HG03439 (cell line): ENCODE measurements at regions not wholly inside any gene's neighbourhood (a gene's known extent, or its start where the extent isn't known, plus 50 kb on each side); places are given as distances from the start of the nearest gene placed in this dataset.
"Not testable (repeated sequence)": the region's sequence is repeated elsewhere in the genome, so short reads cannot be mapped to it uniquely, and the experiment has no call there.

Experiments
- ATAC-seq: cut with Tn5 transposase; IDR thresholded peaks from one replicate; pipeline ENCODE4 v1.9.1; 2021; ENCODE audit warnings: mild to moderate bottlenecking, moderate library complexity; ENCODE audit not compliant: unreplicated experiment

- ATAC-seq, result no peak
Measured at GRCh38 chr5:33203931-33204330, 236.8 kb upstream of the TARS1 start.

DNA sequence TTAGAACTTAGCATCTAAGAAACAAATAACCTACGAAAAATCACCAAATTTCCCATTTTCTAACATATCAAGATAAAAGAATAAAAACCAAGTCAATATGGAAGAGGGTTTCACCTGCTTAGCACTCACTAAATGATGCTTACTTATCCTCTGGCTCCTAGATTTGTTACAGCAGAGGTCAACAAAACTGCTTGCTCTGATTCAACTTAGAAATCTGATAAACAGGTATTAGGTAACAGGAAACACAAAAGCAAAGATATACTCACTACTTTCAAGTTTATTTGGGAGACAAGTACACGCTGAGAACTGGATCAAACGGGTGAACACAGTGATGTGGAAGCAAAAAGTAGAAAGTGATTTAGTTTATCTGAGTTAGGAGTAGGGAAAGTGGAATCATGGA lies 235.7 kb upstream of the TARS1 start:
- no peak for ATAC-seq

GRCh38 chr5:33205727-33206410 lies 234.9 kb upstream of the TARS1 start:
- no peak for ATAC-seq

GRCh38 chr5:33206962-33207506 lies 233.7 kb upstream of the TARS1 start:
- no peak for ATAC-seq

DNA sequence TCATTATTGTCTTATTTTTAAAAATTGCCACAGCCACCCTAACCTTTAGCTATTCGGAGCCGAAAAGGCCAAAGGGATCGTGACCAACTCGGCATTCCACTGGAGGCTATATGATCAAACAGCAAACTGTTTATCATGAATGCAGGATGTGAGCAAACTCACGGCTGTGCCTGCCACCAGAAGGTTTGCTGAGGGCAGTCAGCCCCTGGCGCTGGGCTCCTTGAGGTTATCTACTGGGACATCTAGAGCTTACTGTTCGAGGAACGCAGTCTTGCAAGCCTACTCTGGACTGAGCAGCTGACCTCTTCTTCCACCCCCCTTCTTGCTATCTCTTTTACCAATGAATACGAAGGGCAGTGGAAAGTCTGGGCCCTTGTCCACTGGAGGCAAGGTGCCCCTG lies 231.5 kb upstream of the TARS1 start:
- no peak for ATAC-seq

DNA sequence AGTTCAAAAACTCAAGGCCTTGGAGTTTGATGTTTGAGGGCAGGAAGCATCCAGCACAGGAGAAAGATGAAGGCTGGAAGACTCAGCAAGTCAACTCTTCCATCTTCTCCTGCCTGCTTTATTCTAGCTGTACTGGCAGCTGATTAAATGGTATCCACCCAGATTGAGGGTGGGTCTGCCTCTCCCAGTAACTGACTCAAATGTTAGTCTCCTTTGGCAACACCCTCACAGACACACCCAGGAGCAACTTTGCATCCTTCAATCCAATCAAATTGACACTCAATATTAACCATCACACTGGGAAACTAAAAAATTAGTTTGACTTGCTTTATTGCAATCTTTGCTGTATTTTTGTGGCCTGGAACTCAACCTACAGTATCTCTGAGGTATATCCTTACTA lies 230.5 kb upstream of the TARS1 start:
- not testable (repeated sequence) for ATAC-seq

DNA sequence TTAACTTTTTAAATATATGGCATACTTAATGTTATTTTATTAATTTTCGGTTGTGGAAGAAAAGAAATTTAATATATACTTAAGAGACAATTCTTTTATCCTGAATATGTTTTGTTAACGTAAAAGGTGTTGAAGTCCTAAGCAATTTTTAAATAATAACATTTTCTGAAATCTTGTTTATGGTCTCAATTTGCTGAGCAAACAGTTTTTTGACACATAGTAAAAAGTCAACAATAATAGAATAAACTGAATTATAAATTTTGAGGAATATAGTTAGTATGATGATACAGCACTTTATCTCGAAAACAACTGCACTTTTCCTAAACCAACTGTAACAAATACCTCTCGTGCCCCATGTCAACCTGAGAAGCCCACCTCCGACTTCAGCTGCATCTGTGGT lies 229.8 kb upstream of the TARS1 start:
- ATAC-seq, result no peak

DNA sequence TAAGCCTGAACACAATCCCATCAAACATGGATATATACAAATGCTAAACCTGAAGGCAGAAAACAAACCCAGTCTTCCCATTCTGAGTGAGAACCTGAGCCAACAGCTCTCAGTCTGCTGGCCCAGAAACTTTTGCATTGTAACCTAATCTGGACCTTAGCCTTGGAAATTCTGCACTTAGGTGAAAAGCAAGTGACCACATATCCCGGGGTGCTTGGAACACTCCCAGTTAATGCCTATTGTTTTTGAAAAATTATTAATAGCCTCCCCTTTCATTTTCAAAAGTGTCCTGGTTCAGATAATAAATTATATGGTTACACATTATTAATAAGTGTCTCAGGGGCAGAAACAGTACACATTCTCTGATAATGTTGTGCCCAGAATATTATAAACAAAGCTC lies 228.3 kb upstream of the TARS1 start:
- ATAC-seq, result no peak

DNA sequence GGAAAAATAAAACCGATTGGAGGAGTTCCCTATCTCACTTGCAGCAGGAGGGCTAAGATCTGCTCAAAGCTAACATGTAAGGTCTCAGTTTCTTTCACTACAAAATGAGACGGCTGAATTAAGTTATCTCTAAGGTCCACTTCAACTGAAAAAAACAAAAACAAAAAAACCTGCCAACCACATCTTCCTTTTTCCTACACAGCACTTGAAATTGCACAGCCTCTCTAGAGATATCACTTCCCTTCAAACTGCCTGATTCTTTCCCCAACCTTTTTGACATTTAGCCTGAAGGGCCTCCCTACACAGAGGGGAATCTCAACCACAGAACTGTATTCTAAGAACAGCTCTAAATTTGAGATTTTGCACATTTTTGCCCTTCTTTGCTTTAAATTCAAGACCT lies 227.9 kb upstream of the TARS1 start:
- no peak for ATAC-seq

DNA sequence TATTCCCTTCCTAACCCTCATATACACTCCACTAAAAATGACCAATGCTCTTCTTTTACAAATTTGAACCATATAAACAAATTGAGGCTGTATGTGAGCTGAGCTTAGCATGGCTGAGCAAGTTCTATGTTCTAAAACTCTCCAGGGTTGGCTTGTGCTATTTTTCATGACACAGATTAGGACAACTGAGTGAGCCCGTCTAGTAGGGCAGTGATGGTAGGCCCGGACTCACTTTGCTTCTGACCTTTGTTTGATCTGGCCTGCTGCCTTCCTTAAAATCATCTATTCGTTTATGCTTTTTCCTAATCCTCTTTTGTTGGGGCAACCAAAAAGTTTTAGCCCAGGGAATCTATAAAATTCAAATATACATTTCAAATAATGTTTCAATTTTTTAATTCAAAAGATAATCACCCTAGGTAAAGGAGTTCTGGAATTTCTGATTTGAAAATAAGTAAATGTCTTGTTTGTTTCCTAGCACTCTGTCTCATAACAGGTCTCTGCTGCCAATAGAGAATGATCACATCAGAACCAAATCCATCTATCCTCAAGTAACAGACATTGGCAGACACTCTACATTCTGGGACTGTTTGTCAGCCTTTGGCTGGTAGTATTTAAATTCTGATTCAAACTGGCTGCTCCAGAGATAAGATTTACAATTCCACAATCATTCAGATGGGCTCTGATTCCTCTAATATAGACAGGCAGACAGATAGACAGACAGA lies 217.0 kb upstream of the TARS1 start:
- no peak for ATAC-seq

DNA sequence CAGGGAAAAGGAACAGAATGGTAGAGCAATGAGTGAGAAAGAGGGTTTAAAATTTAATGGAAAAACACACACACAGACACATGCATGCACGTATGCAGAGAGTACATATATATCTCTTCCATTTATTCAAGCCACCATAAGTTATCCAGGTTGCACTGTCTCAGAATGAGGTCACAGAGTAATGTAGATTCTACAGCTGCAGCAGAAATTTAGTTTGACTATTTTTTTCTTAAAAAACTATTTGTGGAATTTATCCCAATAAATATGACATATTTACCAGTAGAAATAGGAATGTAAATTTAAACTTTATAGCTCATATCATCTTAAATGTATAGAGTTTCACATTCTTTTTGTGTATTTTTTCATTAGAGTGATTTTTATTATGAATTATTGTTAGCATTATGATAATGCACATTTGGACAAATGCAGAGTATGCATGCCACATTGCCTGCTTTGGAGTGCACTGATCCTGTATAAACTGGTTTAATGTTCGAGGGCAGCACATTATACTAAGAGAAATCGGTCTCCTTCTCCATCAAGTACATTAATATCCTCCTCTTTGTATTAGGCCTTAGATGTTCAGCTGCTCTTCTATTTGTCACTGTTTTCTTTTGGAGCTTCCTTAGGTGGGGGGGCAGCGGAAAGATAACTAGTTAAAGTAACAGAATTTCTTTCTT lies 216.3 kb upstream of the TARS1 start:
- ATAC-seq, result no peak

GRCh38 chr5:33227247-33227646 lies 213.5 kb upstream of the TARS1 start:
- ATAC-seq, result no peak

DNA sequence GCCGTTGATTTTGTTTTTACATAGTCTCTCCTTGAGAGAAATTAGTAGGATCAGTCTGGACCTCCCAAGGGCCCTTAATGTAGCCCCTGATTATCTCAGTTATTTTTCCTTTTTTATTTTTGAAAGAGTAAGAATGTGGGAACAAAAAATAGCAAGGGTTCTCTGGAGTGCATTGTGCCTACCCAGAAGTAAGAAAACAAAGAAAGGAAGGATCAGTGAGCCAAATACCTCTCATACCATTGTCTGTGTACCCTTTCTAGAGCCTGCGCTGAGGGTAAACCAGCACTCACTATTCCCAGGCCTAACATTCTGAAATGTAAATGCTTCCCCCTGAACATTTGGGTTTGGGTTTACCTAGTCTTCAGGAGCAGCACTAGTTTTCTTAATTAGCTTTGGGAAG lies 213.0 kb upstream of the TARS1 start:
- no peak for ATAC-seq

- no peak for ATAC-seq
Measured at GRCh38 chr5:33228149-33228548, 212.6 kb upstream of the TARS1 start.

GRCh38 chr5:33229216-33229615 lies 211.5 kb upstream of the TARS1 start:
- no peak for ATAC-seq

GRCh38 chr5:33230467-33231078 lies 210.2 kb upstream of the TARS1 start:
- no peak for ATAC-seq

- no peak for ATAC-seq
Measured at GRCh38 chr5:33231214-33231710, 209.5 kb upstream of the TARS1 start.

- ATAC-seq, result no peak
Measured at GRCh38 chr5:33231935-33232334, 208.8 kb upstream of the TARS1 start.

GRCh38 chr5:33232731-33233505 lies 207.8 kb upstream of the TARS1 start:
- no peak for ATAC-seq

GRCh38 chr5:33235304-33235703 lies 205.5 kb upstream of the TARS1 start:
- no peak for ATAC-seq
